NB4 (cell line): ENCODE measurements at regions not wholly inside any gene's neighbourhood (a gene's known extent, or its start where the extent isn't known, plus 50 kb on each side); places are given as distances from the start of the nearest gene placed in this dataset.
A peak's percentile ranks its signal among the peaks of the same experiment; 100 is the strongest.

Source experiments
- DNase-seq: peaks from one replicate; pipeline ENCODE4 v3.0.0; 2010; ENCODE audit warnings: low read depth
- H3K4me3 ChIP-seq: one replicate; pipeline ENCODE4 v1.5.1; 2011; ENCODE audit warnings: mild to moderate bottlenecking, low read depth, low read length, moderate library complexity
- CTCF ChIP-seq: IDR thresholded peaks from one replicate; pipeline ENCODE4 v1.5.1; 2012; ENCODE audit warnings: low read depth, low read length
- MAX ChIP-seq: IDR thresholded peaks from 2 replicates; pipeline ENCODE4 v1.6.1; 2011; ENCODE audit warnings: low read depth, low read length
- MYC ChIP-seq: IDR thresholded peaks from 2 replicates; pipeline ENCODE4 v1.6.1; 2011; ENCODE audit warnings: low read depth, low read length
- POLR2A ChIP-seq: IDR thresholded peaks from 2 replicates; pipeline ENCODE4 v1.6.1; 2011; ENCODE audit warnings: mild to moderate bottlenecking; ENCODE audit not compliant: insufficient read length; ENCODE audit errors: extremely low read depth

- DNase-seq = peak; percentile 47
- TF ChIP-seq MAX = no peak
- no peak for TF ChIP-seq POLR2A
- no peak for TF ChIP-seq MYC
- no peak for TF ChIP-seq CTCF
- no peak overlapping the region for H3K4me3 ChIP-seq
These were observed 156.0 kb upstream of the PTBP2 start for GRCh38 chr1:96565546-96565945.

- TF ChIP-seq CTCF = no peak
- TF ChIP-seq MAX = no peak
- TF ChIP-seq POLR2A = no peak
- TF ChIP-seq MYC = no peak
- no peak overlapping the region for H3K4me3 ChIP-seq
- DNase-seq = no peak
These were observed 152.9 kb upstream of the PTBP2 start for GRCh38 chr1:96568639-96569038.

- H3K4me3 ChIP-seq = no peak overlapping the region
- TF ChIP-seq MAX = no peak
- no peak for TF ChIP-seq MYC
- no peak for TF ChIP-seq CTCF
- TF ChIP-seq POLR2A = no peak
- no peak for DNase-seq
These were observed 152.3 kb upstream of the PTBP2 start for GRCh38 chr1:96569288-96569687.

GRCh38 chr1:96579636-96580035, 141.9 kb upstream of the PTBP2 start:
- TF ChIP-seq MAX (peak; percentile 68), MYC (no peak), POLR2A (no peak), CTCF (no peak)
- DNase-seq = peak; percentile 32
- no peak overlapping the region for H3K4me3 ChIP-seq

GRCh38 chr1:96580920-96581319, 140.7 kb upstream of the PTBP2 start:
- DNase-seq = no peak
- no peak overlapping the region for H3K4me3 ChIP-seq
- TF ChIP-seq CTCF (no peak), MAX (no peak), POLR2A (no peak), MYC (no peak)

GRCh38 chr1:96581772-96582171, 139.8 kb upstream of the PTBP2 start:
- TF ChIP-seq MYC (no peak), CTCF (no peak), POLR2A (no peak), MAX (no peak)
- DNase-seq = no peak
- no peak overlapping the region for H3K4me3 ChIP-seq
